ENCODE measurements at regions not wholly inside any gene's neighbourhood (a gene's known extent, or its start where the extent isn't known, plus 50 kb on each side); places are given as distances from the start of the nearest gene placed in this dataset.

GRCh38 chr17:36816214-36816906 lies 120.9 kb upstream of the LHX1 start:
- DNase-seq (ENCODE audit: low read depth, low spot score), result no peak

DNA sequence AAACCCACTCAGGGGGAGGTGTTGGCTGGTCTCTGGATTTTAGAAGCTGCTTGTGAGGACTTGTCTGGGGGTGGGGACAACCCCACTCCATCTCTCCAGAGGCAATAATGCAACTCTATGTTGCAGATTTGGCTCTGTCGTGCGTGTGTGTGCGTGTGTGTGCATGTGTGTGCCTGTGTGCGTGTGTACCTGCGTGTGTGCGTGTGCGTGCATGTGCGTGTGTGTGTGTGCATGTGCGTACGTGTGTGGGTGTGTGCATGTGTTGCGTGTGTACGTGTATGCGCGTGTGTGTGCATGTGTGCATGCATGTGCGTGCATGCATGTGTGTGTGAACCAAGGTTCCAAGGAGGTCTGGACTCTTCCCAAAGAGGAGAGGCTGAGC lies 120.4 kb upstream of the LHX1 start:
- no peak for DNase-seq (ENCODE audit: low read depth, low spot score)

GRCh38 chr17:36817483-36818048 lies 119.7 kb upstream of the LHX1 start:
- no peak for DNase-seq (ENCODE audit: low read depth, low spot score)

DNA sequence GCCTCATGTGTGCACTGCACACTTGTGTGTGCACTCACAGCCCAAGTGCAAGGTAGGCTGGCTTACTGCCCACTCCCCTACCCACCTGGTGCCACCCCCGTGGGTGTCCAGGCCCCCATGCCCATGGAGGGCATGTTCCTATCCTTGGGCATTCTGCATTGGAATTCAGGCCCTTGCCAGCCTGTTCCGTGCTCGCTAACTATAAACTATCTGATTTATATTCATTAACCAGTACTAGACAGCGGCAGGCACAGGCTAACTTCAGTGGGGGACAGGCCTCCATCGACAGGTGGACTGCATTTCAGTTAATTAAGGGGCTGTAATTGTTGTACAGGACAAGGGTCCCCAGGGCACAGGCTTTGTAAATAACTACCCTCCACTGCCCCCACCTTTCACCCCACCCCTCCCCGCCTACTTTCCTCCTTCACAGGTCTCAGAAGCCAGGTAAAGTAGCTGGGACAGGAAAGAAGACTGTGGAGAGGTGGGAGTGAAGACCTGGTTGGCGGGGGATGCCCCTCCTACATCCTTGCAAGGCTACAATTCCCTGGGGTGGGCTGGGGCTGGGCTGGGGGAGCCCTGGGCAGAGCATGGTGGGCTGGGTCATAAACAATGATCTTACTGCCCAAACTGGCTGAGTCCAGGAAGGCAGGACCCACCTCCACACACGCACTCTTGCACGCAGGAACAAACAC lies 119.0 kb upstream of the LHX1 start:
- DNase-seq (ENCODE audit: low read depth, low spot score), result no peak

- no peak for DNase-seq (ENCODE audit: low read depth, low spot score)
Measured at GRCh38 chr17:36823850-36824677, 113.2 kb upstream of the LHX1 start.

GRCh38 chr17:36824678-36825101 lies 112.6 kb upstream of the LHX1 start:
- DNase-seq (ENCODE audit: low read depth, low spot score), result no peak

- no peak for DNase-seq (ENCODE audit: low read depth, low spot score)
Measured at GRCh38 chr17:36825113-36825512, 112.2 kb upstream of the LHX1 start.

DNA sequence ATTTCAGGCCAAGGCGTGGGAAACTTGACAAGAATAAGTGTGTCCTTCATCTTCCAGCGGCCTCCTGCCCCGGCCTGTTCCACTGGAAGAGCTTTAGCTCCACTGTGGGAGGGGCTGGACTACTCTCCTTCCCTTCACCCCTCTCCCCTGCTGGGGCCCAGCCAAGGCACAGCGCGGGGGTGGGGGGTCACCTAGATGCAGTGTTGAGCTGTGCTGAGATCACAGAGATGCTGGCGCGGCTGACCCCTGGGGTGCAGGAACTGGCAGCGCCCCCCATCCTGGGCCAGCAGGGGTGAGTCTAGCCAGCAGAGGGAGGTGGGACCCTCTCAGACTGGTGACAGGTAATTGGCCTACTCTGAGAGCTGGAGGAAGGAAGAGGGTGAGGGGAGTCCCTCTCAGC lies 111.8 kb upstream of the LHX1 start:
- DNase-seq (ENCODE audit: low read depth, low spot score), result no peak

GRCh38 chr17:36825951-36826350 lies 111.3 kb upstream of the LHX1 start:
- DNase-seq (ENCODE audit: low read depth, low spot score), result no peak

DNA sequence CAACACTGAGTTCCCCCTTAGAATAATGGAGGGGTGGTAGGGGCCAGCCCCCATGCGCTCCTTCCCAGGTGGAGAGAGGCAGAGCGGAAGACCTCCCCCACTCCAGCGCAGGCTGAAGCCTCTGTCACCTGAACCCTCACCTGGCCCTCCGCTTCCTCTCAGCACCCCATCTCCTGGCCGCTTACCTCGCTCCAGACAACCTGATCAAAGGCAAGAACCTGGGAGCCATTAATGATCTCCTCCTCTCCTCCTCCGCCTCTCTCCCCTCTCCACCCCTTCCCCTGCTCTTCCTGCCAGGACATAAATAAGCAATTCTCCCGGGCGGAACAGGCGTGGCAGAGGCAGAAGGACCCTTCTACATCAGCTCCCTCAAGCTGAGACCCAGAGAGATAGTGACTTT lies 110.2 kb upstream of the LHX1 start:
- DNase-seq (ENCODE audit: low read depth, low spot score), result no peak

DNA sequence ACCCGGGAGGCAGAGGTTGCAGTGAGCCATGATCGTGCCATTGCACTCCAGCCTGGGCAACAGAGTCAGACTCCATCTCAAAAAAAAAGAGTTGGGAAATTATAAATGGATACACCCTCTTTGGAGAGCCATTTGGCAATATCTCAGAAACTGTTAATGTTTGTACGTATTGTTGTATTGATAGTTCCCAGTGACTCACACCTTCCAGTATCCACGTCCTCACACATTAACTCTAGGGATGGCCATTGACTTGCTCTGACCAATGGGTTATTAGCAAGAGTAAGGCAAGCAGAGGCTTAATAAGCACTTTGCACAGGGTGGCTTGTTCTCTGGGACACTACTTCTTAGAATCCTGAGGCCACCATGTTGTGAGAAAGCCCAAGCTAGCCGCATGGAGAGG lies 107.6 kb upstream of the LHX1 start:
- no peak for DNase-seq (ENCODE audit: low read depth, low spot score)

- no peak for DNase-seq (ENCODE audit: low read depth, low spot score)
Measured at GRCh38 chr17:36833279-36833678, 104.0 kb upstream of the LHX1 start.

GRCh38 chr17:36835036-36835435 lies 102.2 kb upstream of the LHX1 start:
- no peak for DNase-seq (ENCODE audit: low read depth, low spot score)

DNA sequence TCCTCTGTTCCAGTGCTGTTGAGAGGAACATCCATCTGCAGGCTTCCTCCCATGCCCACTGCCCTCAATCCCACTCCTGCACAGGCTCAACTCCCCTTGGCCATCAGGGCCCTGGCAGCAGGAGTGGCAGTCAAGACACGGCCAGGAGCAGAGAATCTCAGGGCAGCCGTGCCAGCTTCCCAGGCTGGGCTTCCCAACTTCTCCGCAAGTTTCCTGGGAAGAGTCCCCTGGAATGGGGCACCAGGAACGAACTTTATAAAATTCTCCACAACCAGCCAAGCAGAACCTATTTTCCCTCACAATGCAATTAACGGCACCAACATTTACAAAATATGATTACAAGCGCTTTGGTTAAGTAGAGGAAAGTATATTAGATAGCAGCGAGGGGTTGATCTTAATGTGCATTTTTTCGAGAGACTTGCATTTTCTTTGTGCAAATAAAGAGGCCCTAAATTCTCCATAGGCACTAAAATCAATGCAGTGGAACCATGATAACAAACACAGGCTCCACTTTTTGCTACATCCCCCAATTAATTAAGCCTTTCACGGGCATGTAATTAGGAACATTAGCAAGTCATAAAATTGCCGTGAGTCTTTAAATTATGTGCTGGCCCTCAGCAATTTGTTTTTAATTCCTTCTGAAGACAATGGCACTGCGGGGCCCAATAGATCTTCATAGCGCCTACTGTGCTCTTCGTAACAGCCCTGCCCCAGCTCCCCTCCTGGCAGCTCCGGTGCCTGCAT lies 99.9 kb upstream of the LHX1 start:
- DNase-seq (ENCODE audit: low read depth, low spot score), result no peak

DNA sequence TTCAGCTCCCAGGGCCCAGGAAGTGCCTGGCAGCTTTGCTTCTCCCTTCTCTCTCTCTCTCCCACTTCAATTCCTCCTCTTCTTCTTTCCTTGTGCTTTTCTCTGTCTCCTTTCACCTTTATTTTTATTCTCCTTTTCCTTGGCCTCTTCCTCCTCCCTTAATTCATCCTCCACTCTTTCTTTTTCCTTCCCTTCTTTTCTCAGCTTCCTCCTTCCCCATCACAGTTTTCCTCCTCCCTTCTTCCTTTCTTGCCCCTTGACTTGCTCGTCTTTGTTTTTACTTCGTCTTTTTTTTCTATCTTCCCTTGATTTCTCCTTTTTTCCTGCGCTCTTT lies 99.4 kb upstream of the LHX1 start:
- DNase-seq (ENCODE audit: low read depth, low spot score), result no peak

GRCh38 chr17:36839256-36839655 lies 98.0 kb upstream of the LHX1 start:
- no peak for DNase-seq (ENCODE audit: low read depth, low spot score)

DNA sequence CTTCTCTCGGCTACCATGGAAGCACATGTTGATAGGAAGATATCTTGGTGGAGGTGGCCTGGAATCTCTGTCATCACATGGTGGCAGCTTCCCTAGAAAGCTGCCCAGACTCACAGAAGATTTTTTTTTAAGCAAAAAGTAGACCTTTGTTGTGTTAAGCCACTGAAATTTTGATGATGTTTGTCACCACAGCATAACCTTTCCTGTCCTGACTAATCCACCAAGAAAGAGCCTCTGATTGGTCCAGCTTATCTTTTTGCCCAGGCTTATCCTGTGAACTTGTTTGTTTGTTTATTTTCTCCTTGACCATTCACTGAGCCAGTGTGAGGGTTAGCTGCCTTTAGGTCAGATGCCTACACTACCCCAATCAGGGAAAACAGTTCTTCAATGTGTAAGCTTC lies 96.5 kb upstream of the LHX1 start:
- no peak for DNase-seq (ENCODE audit: low read depth, low spot score)

GRCh38 chr17:36842231-36842819 lies 95.0 kb upstream of the LHX1 start:
- DNase-seq (ENCODE audit: low read depth, low spot score), result no peak

- DNase-seq (ENCODE audit: low read depth, low spot score), result no peak
Measured at GRCh38 chr17:36842963-36843558, 94.2 kb upstream of the LHX1 start.

DNA sequence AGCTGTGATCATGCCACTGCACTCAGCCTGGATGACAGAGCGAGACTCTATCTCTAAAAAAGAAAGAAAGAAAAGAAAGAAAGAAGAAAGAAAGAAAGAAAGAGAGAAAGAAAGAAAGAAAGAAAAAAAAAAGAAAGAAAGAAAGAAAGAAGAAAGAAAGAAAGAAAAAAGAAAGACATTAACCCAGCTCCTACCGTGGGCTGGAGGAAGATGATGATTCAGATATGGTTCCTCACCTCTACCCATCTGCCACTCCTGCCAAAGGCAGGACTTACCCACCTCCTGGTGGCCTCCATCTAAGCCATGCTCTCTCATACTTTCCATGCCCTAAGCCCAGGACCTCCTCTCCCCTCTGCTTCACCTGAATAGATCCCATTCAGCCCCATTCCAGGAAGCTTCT lies 93.3 kb upstream of the LHX1 start:
- no peak for DNase-seq (ENCODE audit: low read depth, low spot score)

DNA sequence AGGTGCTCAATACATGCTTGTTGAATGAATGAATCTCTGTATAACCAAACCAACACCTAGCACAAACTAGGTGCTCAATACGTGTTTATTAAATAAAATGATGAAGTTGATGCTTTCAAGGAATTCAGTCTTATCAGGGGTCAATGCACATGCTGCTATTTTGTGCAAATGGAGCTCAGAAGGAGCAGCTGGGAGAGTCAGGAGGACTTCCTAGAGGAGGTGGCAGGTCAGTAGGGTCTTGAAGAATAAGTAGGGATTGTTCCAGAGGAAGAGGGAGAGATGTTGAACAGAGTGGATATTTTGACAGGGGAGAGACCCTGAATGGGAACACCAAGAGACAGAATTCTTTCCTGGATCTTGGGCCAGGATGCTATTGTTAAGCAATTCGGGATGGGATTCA lies 92.7 kb upstream of the LHX1 start:
- no peak for DNase-seq (ENCODE audit: low read depth, low spot score)

Data from ELF-1 (cell line).